NB4 (cell line): ENCODE measurements at regions not wholly inside any gene's neighbourhood (a gene's known extent, or its start where the extent isn't known, plus 50 kb on each side); places are given as distances from the start of the nearest gene placed in this dataset.

ENCODE experiments used
- DNase-seq: peaks from one replicate; pipeline ENCODE4 v3.0.0; 2010; ENCODE audit warnings: low read depth
- H3K4me3 ChIP-seq: one replicate; pipeline ENCODE4 v1.5.1; 2011; ENCODE audit warnings: mild to moderate bottlenecking, low read depth, low read length, moderate library complexity
- CTCF ChIP-seq: IDR thresholded peaks from one replicate; pipeline ENCODE4 v1.5.1; 2012; ENCODE audit warnings: low read depth, low read length
- MAX ChIP-seq: IDR thresholded peaks from 2 replicates; pipeline ENCODE4 v1.6.1; 2011; ENCODE audit warnings: low read depth, low read length
- MYC ChIP-seq: IDR thresholded peaks from 2 replicates; pipeline ENCODE4 v1.6.1; 2011; ENCODE audit warnings: low read depth, low read length
- POLR2A ChIP-seq: IDR thresholded peaks from 2 replicates; pipeline ENCODE4 v1.6.1; 2011; ENCODE audit warnings: mild to moderate bottlenecking; ENCODE audit not compliant: insufficient read length; ENCODE audit errors: extremely low read depth

GRCh38 chr7:155208681-155209477, 88.8 kb upstream of the INSIG1 start:
- H3K4me3 ChIP-seq, result no peak overlapping the region
- no peak for DNase-seq
- TF ChIP-seq POLR2A, result no peak
- TF ChIP-seq MYC, result no peak
- no peak for TF ChIP-seq MAX
- TF ChIP-seq CTCF, result no peak

- no peak for TF ChIP-seq POLR2A
- DNase-seq, result no peak
- no peak overlapping the region for H3K4me3 ChIP-seq
These were observed 88.0 kb upstream of the INSIG1 start for GRCh38 chr7:155209478-155210319.

- no peak for DNase-seq
- no peak for TF ChIP-seq MYC
- TF ChIP-seq CTCF, result no peak
- TF ChIP-seq MAX, result no peak
- TF ChIP-seq POLR2A, result no peak
- H3K4me3 ChIP-seq, result no peak overlapping the region
These were observed 87.3 kb upstream of the INSIG1 start for GRCh38 chr7:155210356-155210755.

DNA sequence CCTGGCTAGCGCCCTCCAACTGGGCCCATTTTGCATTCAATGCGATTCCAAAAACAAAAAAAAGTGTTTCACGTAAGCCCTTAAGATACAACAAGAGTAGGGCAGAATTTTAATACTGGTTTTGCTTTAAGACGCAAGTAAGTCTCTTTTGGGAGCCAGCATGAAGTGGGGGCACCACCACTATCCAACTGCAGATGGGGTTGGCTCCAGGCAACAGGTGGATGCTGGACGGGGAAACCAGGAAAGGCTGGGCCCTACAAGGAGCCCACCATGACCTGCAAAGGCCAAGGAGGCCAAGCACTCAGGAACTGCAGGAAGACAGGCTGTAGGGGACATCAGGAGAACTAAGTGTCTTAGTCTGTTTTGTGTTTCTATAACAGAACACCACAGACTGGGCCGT, 86.5 kb upstream of the INSIG1 start:
- TF ChIP-seq MAX, result no peak
- no peak for TF ChIP-seq POLR2A
- no peak for TF ChIP-seq CTCF
- no peak for TF ChIP-seq MYC

GRCh38 chr7:155211761-155212160, 85.9 kb upstream of the INSIG1 start:
- TF ChIP-seq CTCF (no peak), POLR2A (no peak), MAX (no peak), MYC (no peak)
- no peak for DNase-seq
- no peak overlapping the region for H3K4me3 ChIP-seq

More for the DNA sequence above, 86.5 kb upstream of the INSIG1 start:
- no peak for DNase-seq
- no peak overlapping the region for H3K4me3 ChIP-seq

GRCh38 chr7:155212301-155213015, 85.2 kb upstream of the INSIG1 start:
- no peak for DNase-seq
- TF ChIP-seq CTCF (no peak), MYC (no peak), POLR2A (no peak), MAX (no peak)
- H3K4me3 ChIP-seq, result no peak overlapping the region
